VCaP (cell line): ENCODE measurements at regions not wholly inside any gene's neighbourhood (a gene's known extent, or its start where the extent isn't known, plus 50 kb on each side); places are given as distances from the start of the nearest gene placed in this dataset.
"Not testable (repeated sequence)": the region's sequence is repeated elsewhere in the genome, so short reads cannot be mapped to it uniquely, and the experiment has no call there.

Source experiments
- H3K27ac ChIP-seq: fragments of 450-650 bp; 2 replicates; pipeline ENCODE4 v1.5.1; 2017
- TF ChIP-seq, protein P1 (sequence below): fragments of 450-650 bp; conservative IDR thresholded peaks from 2 replicates; pipeline ENCODE4 v1.5.1; 2017; ENCODE audit warnings: mild to moderate bottlenecking, moderate library complexity

DNA sequence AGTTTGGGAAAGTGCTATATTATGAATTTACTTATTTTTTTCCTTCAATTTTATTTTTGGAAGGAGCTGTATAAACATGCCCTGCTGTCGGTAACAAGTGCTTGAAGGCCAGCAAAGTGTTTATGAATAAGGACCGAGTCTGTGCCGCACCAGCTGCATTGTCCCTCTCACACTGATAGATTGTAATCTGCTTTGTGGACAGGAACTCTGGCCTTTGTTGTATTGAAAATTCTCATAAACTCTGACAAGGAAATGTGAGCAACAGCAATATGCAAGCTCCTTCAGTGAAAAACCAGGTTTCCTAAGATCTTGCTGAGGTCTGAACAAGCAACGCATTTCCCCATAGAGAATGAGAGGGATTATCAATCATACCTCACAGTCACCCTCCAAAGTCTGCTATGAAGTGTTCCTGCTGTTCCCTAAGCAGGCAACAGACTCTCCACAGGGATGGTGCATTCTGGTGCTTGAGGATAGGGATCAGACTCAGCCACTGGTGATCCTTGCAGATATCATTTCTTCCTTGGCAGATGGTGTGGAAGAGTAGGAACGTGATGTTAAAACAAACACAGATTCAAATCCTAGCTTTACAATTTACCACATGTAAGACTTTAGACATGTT, 109.6 kb downstream of the KCNJ2 start:
- TF ChIP-seq, protein P1, sequence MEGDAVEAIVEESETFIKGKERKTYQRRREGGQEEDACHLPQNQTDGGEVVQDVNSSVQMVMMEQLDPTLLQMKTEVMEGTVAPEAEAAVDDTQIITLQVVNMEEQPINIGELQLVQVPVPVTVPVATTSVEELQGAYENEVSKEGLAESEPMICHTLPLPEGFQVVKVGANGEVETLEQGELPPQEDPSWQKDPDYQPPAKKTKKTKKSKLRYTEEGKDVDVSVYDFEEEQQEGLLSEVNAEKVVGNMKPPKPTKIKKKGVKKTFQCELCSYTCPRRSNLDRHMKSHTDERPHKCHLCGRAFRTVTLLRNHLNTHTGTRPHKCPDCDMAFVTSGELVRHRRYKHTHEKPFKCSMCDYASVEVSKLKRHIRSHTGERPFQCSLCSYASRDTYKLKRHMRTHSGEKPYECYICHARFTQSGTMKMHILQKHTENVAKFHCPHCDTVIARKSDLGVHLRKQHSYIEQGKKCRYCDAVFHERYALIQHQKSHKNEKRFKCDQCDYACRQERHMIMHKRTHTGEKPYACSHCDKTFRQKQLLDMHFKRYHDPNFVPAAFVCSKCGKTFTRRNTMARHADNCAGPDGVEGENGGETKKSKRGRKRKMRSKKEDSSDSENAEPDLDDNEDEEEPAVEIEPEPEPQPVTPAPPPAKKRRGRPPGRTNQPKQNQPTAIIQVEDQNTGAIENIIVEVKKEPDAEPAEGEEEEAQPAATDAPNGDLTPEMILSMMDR: no peak
- H3K27ac ChIP-seq: peak overlapping the region; percentile 61

DNA sequence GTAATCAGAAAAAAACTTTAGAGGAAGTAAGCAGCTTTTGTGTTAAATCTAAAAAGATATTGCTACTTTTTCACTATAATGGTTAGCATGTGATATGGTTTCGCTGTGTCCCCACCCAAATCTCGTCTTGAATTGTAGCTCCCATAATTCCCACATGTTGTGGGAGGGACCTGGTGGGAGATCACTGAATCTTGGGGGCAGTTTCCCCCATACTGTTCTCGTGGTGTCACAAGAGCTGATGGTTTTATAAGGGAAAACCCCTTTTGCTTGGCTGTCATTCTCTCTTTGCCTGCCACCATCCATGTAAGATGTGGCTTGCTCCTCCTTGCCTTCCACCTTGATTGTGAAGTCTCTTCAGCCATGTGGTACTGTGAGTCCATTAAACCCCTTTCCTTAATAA, 117.1 kb downstream of the KCNJ2 start:
- TF ChIP-seq, protein P1: no peak
- H3K27ac ChIP-seq: no peak overlapping the region

DNA sequence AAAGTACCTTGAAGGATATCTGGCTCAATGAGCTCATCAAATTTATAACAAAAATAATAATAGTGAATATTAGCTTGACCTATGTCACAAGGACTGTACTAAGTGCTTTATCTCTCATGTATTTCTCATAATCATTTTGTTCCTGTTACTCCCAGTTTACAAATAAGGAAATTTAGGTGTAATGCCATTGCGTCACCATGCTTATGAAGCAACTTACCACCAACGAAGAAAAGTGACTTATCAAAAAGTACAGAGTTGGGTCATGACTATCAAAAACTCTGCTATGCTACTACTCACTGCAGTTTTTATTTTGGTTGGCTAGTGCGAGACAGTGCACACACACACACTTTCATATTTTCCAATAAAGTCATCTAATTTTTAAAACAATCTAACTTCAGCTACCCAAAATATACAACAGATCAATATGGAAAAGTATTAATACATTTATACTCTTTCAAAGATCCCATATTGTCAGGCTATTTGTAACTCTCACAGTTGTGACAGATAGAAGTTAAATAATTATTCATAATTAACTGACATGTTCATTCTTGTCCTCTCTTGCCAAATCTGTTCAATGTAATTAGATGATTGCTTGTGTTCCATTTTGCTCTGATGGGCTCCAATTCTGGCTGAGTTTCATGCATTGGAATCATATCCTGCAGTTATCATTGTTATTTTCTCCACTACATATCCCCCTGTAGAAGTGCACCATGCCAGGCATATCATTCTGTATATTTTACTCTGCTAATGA, 119.4 kb downstream of the KCNJ2 start:
- TF ChIP-seq, protein P1: no peak
- no peak overlapping the region for H3K27ac ChIP-seq

DNA sequence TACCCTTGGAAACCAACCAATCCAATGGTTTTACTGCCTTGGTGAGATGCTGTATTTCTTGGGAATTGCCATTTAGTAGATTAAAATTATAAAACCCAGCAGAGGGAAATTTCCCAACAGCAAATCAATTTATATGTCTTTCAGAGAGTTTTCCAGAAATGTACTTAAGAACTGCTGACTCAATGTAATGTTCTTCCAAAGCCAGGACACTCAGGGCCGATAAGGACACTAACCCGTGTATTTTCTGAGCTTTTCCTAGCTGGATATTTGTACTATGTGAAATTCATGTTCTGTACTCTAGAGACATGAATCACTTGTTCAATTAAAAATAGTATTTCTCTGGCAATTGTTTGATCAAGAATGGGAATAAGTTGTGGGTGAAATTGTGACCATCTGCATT, 121.4 kb downstream of the KCNJ2 start:
- no peak overlapping the region for H3K27ac ChIP-seq
- TF ChIP-seq, protein P1: no peak

DNA sequence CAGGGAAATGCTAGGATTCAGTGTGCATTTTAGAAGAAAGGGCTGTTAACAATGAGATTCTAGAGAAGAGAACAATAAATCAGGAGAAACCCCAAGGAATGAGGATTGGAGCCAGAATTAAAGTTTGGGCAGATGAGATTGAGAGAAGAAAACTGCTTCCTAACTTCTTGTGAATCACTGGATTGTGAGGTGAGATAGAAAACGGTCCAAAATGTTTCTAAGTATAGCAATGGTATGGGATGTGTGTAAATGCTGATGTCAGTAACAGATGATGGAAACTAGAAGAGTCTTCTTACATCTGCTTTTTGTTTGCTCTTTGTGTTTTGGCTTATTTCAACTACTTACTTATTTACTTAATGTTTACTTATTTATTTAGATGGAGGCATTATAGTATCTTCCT, 123.0 kb downstream of the KCNJ2 start:
- no peak overlapping the region for H3K27ac ChIP-seq
- TF ChIP-seq, protein P1: no peak

DNA sequence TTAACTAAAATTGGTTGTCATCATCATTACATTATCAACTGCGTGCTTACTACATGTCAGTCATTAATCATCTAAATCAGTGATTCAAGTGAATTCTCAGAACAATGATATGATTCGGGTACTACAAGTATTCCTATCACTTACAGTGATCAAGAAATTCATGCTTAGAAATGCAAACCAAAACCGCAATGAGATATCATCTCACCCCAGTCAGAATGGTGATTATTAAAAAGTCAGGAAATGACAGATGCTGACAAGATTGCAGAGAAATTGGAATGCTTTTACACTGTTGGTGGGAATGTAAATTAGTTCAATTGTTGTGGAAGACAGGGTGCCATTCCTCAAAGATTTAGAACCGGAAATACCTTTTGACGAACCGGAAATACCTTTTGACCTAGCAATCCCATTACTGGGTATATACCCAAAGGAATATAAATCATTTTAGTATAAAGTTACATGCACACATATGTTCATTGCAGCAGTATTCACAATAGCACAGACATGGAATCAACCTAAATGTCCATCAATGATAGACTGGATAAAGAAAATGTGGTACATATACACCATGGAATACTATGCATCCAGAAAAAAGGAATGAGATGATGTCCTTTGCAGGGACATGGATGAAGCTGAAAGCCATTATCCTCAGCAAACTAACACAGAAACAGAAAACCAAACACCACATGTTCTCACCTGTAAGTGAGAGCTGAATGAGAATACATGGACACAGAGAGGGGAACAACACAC, 124.4 kb downstream of the KCNJ2 start:
- H3K27ac ChIP-seq: not testable (repeated sequence)

DNA sequence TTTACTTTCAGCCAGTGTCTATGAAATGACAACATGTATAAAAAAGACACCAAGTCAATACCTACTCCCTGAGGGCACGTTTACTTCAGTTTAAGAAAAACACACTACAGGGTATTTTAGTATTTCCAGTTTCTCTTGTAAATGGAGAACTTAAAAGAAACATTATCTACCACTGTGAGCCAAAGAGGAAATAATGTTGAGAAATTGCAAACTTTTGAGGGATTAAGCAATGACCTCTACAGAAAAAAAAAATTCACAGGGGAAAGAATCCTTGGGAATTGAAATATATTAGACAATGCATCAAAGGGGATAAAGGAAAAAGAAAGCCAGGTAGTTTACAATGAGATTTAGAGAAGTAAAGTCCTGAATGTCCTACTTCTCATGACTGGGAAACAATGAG, 126.0 kb downstream of the KCNJ2 start:
- TF ChIP-seq, protein P1: no peak
- no peak overlapping the region for H3K27ac ChIP-seq
